NCI-H128 (cell line): ENCODE measurements at regions not wholly inside any gene's neighbourhood (a gene's known extent, or its start where the extent isn't known, plus 50 kb on each side); places are given as distances from the start of the nearest gene placed in this dataset.

Source experiments
- DNase-seq: peaks from one replicate; lab custom pipeline; 2025; ENCODE audit not compliant: unreplicated experiment; lab: John Stamatoyannopoulos, UW

GRCh38 chr4:34814266-34814665 lies 1430.0 kb downstream of the ARAP2 start:
- no peak for DNase-seq

DNA sequence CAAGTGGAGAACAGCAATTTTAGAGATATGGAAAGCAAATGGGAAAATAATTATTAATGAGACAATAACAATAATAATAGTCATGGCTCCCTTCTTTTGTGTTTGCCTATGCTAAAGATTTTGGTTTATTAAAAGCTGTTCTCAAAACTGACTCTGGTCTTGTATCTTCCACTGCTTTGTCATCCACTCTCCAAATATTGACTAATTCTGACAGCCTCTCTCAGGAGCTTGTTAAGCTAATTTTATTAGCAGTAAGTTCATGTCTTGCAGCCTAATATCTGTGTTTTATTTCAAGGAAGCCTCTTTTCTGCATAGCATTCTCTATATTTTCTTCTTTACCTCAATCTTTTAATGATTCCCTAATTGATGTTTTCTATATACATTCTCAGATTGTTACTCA lies 1419.8 kb downstream of the ARAP2 start:
- DNase-seq: no peak

DNA sequence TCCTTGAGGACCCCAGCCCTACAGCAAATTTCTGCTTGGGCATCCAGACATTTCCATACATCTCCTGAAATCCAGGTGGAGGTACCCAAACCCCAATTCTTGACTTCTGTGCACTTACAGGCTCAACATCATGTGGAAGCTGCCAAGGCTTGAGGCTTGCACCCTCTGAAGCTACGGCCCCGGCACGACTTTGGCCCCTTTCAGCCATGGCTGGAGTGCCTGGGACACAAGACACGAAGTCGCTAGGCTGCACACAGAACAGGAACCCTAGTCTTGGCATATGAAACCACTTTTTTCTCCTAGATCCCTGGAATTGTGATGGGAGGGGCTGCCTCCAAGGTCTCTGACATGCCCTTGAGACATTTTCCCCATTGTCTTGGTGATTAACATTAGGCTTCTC lies 1417.7 kb downstream of the ARAP2 start:
- no peak for DNase-seq

DNA sequence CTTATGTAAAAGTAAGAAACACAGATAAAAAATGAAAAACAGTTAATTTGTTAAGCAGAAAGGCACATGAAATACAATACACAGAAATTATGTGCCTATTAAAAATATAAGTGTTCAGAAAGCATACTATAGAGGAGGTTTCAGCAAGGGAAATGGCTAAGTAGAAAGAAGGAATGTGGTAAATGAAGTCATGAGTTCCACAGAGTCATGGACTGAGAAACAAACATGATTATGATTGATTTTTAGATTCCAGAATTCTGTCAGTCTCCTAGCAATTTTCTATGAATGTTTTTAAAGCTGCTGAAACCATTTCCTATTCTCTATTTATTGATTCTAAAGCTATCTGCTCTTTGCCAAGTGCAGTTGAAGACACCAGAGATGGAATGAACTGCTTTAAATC lies 1398.4 kb downstream of the ARAP2 start:
- no peak for DNase-seq

GRCh38 chr4:34850421-34850820 lies 1393.9 kb downstream of the ARAP2 start:
- no peak for DNase-seq

DNA sequence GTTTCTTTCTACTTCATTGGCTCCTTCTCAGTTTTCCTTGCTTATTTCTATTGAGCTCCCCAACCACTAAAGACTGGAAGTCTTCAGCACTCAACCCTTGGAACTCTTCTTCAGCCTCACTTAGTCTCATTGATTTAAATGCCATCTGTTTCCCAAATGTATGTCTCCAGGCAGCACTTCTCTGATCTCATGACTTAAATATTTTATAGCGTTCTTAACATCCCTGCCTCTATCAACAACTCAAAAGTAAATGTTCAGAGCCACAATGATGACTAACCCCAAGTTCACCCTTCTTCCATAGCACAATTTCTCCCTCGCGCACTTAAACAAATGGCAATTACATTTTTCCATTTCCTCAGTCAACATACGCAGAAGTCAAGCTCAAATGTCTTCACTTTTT lies 1393.3 kb downstream of the ARAP2 start:
- DNase-seq: no peak

DNA sequence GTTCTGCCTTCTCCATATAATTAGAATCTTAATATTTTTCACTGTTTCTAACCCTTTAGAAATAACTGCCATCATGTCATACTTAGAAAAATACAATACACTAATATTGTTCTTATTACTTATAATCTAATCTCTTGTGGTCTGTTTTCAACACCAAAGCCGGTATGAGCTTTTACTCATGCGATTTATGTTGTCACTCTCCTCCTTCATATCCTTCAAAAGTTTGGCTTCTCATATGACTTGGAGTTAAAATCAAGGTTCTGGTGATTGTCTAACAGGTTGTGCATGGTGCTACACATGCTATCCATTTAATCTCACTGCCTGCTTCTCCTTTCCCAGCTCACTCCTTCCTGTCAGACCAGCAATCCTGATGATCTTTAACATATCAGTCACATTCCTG lies 1392.9 kb downstream of the ARAP2 start:
- no peak for DNase-seq

DNA sequence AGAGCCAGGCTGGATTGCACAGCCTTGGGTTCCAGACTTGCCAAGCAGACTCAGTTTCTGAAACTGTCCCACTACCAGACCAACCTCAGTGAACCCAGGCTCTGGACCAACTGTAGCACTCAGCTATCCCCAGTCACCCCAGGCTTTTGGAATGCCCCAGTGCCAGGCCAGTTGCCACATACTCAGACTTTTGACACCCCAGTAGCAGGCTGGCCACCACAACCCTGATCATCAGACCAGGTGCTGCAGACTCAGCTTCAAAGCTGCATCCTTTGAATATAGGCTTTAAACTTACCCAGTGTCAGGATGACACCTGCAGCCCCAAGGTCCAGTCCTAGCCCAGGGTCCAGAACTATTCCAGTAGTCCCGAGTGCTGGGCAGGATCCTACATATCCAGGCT lies 1389.9 kb downstream of the ARAP2 start:
- no peak for DNase-seq

DNA sequence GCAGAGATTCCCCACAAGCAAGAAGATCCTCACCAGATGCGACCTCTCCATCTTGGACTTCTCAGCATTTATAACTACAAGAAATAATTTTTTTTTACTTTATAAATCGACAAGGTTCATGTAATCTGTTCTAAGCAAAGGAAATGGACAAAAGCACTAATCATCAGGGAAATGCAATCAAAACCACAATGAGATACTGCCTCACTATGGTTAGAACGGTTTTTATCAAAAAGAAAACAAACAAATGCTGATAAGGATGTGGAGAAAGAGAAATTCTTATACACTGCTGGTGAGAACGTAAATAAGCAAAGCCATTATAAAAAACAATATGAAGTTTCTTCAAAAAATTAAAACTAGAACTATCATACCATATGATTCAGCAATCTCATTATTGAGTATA lies 1382.6 kb downstream of the ARAP2 start:
- no peak for DNase-seq

DNA sequence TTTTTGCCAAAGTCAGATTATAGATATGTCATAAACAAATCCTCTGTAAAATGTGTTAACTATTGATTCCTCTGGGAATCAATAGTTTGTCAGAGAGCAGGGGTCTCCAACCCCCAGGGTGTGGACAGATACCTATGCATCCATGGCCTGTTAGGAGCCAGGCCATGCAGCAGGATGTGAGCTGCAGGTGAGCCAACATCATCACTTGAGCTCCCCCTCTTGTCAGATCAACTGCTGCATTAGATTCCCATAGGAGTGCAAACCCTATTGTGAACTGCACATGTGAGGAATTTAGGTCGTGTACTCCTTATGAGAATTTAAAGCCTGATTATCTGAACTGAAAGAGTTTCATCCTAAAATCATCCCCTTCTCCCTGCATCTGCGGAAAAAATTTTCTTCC lies 1365.4 kb downstream of the ARAP2 start:
- DNase-seq: no peak

DNA sequence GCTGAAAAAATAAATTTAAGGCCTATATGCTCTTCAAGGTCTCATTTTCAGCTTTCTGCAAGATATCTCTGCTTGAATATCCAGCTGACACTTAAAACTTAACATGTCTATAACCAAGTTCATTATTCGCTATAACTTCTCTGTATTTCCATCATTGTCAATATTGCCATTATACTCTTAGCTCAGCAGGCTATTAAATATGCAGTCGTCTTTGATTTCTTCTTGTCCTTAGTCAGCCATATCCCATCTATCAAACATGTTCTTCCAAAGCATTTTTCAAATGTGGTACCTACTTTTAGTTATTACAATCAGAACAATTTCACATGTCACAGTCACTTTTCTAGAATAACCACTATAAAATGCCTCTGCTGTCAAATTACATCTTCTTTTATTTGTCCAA lies 1364.1 kb downstream of the ARAP2 start:
- no peak for DNase-seq

GRCh38 chr4:34891892-34892291 lies 1352.4 kb downstream of the ARAP2 start:
- DNase-seq: no peak

GRCh38 chr4:34893382-34893781 lies 1350.9 kb downstream of the ARAP2 start:
- no peak for DNase-seq

- no peak for DNase-seq
Observed at GRCh38 chr4:34920032-34920431, 1324.3 kb downstream of the ARAP2 start.

DNA sequence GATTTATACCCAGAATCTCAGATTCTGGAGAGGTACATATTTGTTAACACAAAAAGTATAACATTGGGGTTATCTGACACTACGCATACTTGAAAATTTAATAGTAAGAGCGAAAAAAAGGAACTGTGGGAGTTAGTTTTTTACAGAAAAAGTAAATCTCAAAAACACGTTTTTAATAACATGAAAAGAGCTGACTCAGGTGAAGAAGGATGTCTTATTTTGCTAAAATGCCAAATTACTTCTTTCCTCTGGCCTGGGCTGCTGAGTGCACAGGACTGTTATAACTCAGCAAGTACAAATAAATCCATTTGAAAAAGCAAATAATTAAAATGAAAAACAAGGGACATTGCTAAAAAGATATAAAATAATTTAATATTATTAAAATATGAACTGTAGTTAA lies 1322.9 kb downstream of the ARAP2 start:
- DNase-seq: no peak

DNA sequence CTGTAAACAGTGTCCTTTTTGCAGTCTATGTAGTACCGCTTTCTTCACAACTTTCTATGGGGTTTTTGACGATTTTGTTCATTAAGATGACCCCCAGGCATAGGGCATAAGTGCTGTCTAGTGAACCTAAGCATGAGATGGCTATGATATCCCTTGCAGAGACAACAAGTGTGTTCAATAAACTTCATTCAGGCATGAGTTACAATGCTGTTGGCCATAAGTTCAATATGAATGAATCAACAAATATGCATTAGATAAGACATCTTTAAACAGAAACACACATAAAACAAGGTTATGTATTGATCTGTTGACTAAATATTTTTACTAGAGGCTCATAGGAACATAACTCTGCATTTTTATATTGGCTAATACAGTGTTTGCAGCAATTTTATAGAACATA lies 1322.0 kb downstream of the ARAP2 start:
- DNase-seq: no peak

GRCh38 chr4:34932591-34932990 lies 1311.7 kb downstream of the ARAP2 start:
- DNase-seq: no peak

DNA sequence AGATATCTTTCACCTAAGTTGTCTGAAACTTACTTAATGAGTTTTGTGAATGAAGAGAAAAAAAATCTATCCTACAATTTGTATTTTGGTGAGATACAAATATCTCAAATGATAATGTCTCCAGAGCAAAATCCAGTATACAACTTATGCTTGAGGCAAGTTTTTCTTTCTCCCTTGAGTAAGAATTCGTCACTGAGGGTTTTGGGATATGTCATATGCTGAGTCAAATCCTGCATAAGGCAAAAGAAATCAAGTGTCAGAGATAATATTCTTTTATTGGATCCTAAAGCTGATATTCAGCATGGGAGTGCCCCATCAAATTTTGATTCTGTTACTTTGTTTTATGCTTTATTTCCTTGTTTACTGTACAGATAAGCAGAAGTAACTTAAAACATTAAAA lies 1308.6 kb downstream of the ARAP2 start:
- DNase-seq: no peak

- DNase-seq: no peak
Observed at GRCh38 chr4:34939073-34939472, 1305.2 kb downstream of the ARAP2 start.

GRCh38 chr4:34943741-34944386 lies 1300.5 kb downstream of the ARAP2 start:
- DNase-seq: no peak

GRCh38 chr4:34950926-34951325 lies 1293.4 kb downstream of the ARAP2 start:
- DNase-seq: no peak

GRCh38 chr4:34953145-34953799 lies 1291.0 kb downstream of the ARAP2 start:
- DNase-seq: no peak

- DNase-seq: no peak
Observed at GRCh38 chr4:34964613-34965012, 1279.7 kb downstream of the ARAP2 start.
